Heart left ventricle (tissue), 16 donors: ENCODE measurements at regions not wholly inside any gene's neighbourhood (a gene's known extent, or its start where the extent isn't known, plus 50 kb on each side); places are given as distances from the start of the nearest gene placed in this dataset.
A peak's percentile ranks its signal among the peaks of the same experiment; 100 is the strongest.

Experiments
- ATAC-seq, 4 donors: fragments of 200-7000 bp; cut with Tn5 transposase; one replicate each; pipeline ENCODE4 v1.9.1; 2020 to 2022; ENCODE audit warnings: moderate library complexity in 4 of 4, mild to moderate bottlenecking in 3 of 4, moderate number of reproducible peaks in 1 of 4
- DNase-seq, 5 donors: peaks; one replicate each; pipeline ENCODE4 v3.0.0-alpha.2; 2020
- H3K27ac ChIP-seq, 12 donors: fragments of 200-600 bp; sonication (generic) in 4 of 12; one replicate each; pipeline versions ENCODE4 v1.5.0 to v1.8.0; 2016 to 2022; ENCODE audit warnings: mild to moderate bottlenecking in 2 of 12
- H3K27me3 ChIP-seq, 9 donors: fragments of 200-600 bp; sonication (generic) in 2 of 9; one replicate each; pipeline versions ENCODE4 v1.5.1 to v1.8.0; 2016 to 2022; ENCODE audit warnings: mild to moderate bottlenecking in 3 of 9
- H3K36me3 ChIP-seq, 9 donors: fragments of 200-600 bp; sonication (generic) in 2 of 9; one replicate each; pipeline versions ENCODE4 v1.5.0 to v1.8.0; 2018 to 2022; ENCODE audit warnings: mild to moderate bottlenecking in 2 of 9
- H3K4me1 ChIP-seq, 12 donors: fragments of 200-600 bp; sonication (generic) in 4 of 12; one replicate each; pipeline versions ENCODE4 v1.5.0 to v1.8.0; 2016 to 2022; ENCODE audit warnings: mild to moderate bottlenecking in 3 of 12
- H3K4me3 ChIP-seq, 12 donors: fragments of 200-600 bp; sonication (generic) in 4 of 12; one replicate each; pipeline versions ENCODE4 v1.5.0 to v1.8.0; 2017 to 2022; ENCODE audit warnings: mild to moderate bottlenecking in 9 of 12, moderate library complexity in 4 of 12
- H3K9me3 ChIP-seq, 12 donors: fragments of 200-600 bp; sonication (generic) in 4 of 12; one replicate each; pipeline versions ENCODE4 v1.5.0 to v1.8.0; 2016 to 2022; ENCODE audit warnings: mild to moderate bottlenecking in 1 of 12
- CTCF ChIP-seq, 12 donors: fragments of 200-600 bp; sonication (generic) in 4 of 12; IDR thresholded peaks; one replicate each; pipeline versions ENCODE4 v1.5.0 to v1.8.0; 2018 to 2022; ENCODE audit warnings: antibody characterized with exemption in 12 of 12, mild to moderate bottlenecking in 5 of 12
- POLR2A ChIP-seq, 2 donors: fragments of 450-650 bp; IDR thresholded peaks; one replicate each; pipeline ENCODE4 v1.6.1; 2017; ENCODE audit warnings: antibody characterized with exemption in 2 of 2, mild to moderate bottlenecking in 2 of 2, moderate library complexity in 2 of 2
- whole genome bisulfite sequencing, 4 donors: extraction: QIAGEN DNeasy Blood & Tissue Kit in 2 of 4; methylation state at CpG; one replicate each; pipeline versions ENCODE4 v1.1.5 to v1.1.7; 2013 to 2018; 5-methylcytosine and 5-hydroxymethylcytosine counted together
- intact Hi-C, 10 donors: fragments of 100-400 bp; cut with DNase I; formaldehyde crosslinking; loops; one replicate each; pipeline versions ENCODE4 v1.11.1 to v1.14.2; 2022
- donor health status: ischemic (EF 13 %, LVEDD 7.1; RV severe dilation, severe dysfunction).
- donor health status: healthy with polysubstance abuse.
- donor health status: DM: no; HTN: yes; CAD: no.
- donor health status: DM: no; HTN: no; CAD: no.
- donor health status: ischemic (EF 25% LVEDD 6.9; RV normal size, moderate dysfunction).
- donor health status: ischemic (EF 25% LVEDD 5.7; RV mildly dilated, moderate dysfunction).
- donor health status: healthy.
- donor health status: DM: yes; HTN: yes; CAD: no.
- donor health status: ischemic (EF 35%, LVEDD 5.7; RV mildly dilated, moderate dysfunction).
- donor health status: nonischemic (EF 11% LVEDD 7.7; RV severe dilation, severe dysfunction).
- donor health status: DM: yes; HTN: yes; CAD: no.
- donor health status: PGD.
- donor health status: ischemic (EF 29% LVEDD 5.4; RV normal size, mild dysfunction).
- donor health status: nonischemic (EF 23%, LVEDD 6.1; RV moderate dilation, normal function).

- no peaks in the 10 kb centered on the region for H3K9me3 ChIP-seq
- WGBS, 4 donors = 88 to 94% (median 91%) methylated on average over 7 of the region's 7 CpGs
- H3K27me3 ChIP-seq = peaks cover 0 to under 1% (median 0%) of the 10 kb centered on the region in 9 donors
- TF ChIP-seq CTCF (IDR thresholded peaks at IDR 0.05) = no peak
- no peak for TF ChIP-seq POLR2A (IDR thresholded peaks at IDR 0.05)
- intact Hi-C loops = loop anchor here in 8 of 10 donors (5.0 to 10.0 kb wide), 9 partner anchors 534 to 1074 kb away; no protein-coding TSS in a partner anchor
- no peak overlapping the region for H3K4me3 ChIP-seq
- ATAC-seq (no peak), DNase-seq (no peak)
- H3K36me3 ChIP-seq = no peaks in the 10 kb centered on the region
- peaks cover 0 to under 1% (median 0%) of the 10 kb centered on the region in 12 donors for H3K4me1 ChIP-seq
- no peak overlapping the region for H3K27ac ChIP-seq
Observed at GRCh38 chr11:32178692-32179091, 87.8 kb downstream of the RCN1 start.

- DNase-seq (no peak), ATAC-seq (no peak)
- 95 to 98% (median 97%) methylated on average over 3 of the region's 3 CpGs for WGBS, 4 donors
- Histone ChIP-seq H3K4me3 (no peak overlapping the region), H3K4me1 (peaks cover 0 to 7% (median 0%) of the 10 kb centered on the region in 12 donors), H3K27me3 (no peaks in the 10 kb centered on the region), H3K9me3 (no peaks in the 10 kb centered on the region), H3K36me3 (no peaks in the 10 kb centered on the region), H3K27ac (no peak overlapping the region)
- intact Hi-C loops = loop anchor here in 1 of 10 donors (10.0 kb wide), 1 partner anchor 939 kb away; no protein-coding TSS in a partner anchor
- TF ChIP-seq POLR2A (IDR thresholded peaks at IDR 0.05) = no peak
- TF ChIP-seq CTCF (IDR thresholded peaks at IDR 0.05) = no peak
Observed at GRCh38 chr11:32183512-32183911, 92.6 kb downstream of the RCN1 start.

GRCh38 chr11:32184041-32184722, 93.3 kb downstream of the RCN1 start:
- TF ChIP-seq POLR2A (IDR thresholded peaks at IDR 0.05) (no peak), CTCF (IDR thresholded peaks at IDR 0.05) (no peak)
- H3K4me3 ChIP-seq = no peak overlapping the region
- peak in 1 of 4 donors; percentile 58 for ATAC-seq
- no peaks in the 10 kb centered on the region for H3K9me3 ChIP-seq
- DNase-seq = peak in 1 of 5 donors; percentile 34
- peaks cover 0 to 7% (median 0%) of the 10 kb centered on the region in 12 donors for H3K4me1 ChIP-seq
- H3K27ac ChIP-seq = peak overlapping the region in 1 of 12 donors; percentile 34
- WGBS, 4 donors = 46 to 54% (median 53%) methylated on average over 6 of the region's 6 CpGs
- intact Hi-C loops = loop anchor here in 1 of 10 donors (10.0 kb wide), 1 partner anchor 939 kb away; no protein-coding TSS in a partner anchor
- no peaks in the 10 kb centered on the region for H3K27me3 ChIP-seq
- H3K36me3 ChIP-seq = no peaks in the 10 kb centered on the region

- intact Hi-C loops = loop anchor here in 1 of 10 donors (10.0 kb wide), 1 partner anchor 940 kb away; no protein-coding TSS in a partner anchor
- H3K4me3 ChIP-seq = no peak overlapping the region
- no peaks in the 10 kb centered on the region for H3K9me3 ChIP-seq
- H3K4me1 ChIP-seq = peaks cover 0 to 7% (median 0%) of the 10 kb centered on the region in 12 donors
- H3K27me3 ChIP-seq = no peaks in the 10 kb centered on the region
- no peak for TF ChIP-seq POLR2A (IDR thresholded peaks at IDR 0.05)
- no peak for TF ChIP-seq CTCF (IDR thresholded peaks at IDR 0.05)
- ATAC-seq = no peak
- no peak for DNase-seq
- H3K36me3 ChIP-seq = no peaks in the 10 kb centered on the region
- H3K27ac ChIP-seq = no peak overlapping the region
- WGBS, 4 donors = 84 to 90% (median 86%) methylated on average over 10 of the region's 10 CpGs
Observed at GRCh38 chr11:32184723-32185376, 94.0 kb downstream of the RCN1 start.
